ENCODE measurements at regions not wholly inside any gene's neighbourhood (a gene's known extent, or its start where the extent isn't known, plus 50 kb on each side); places are given as distances from the start of the nearest gene placed in this dataset.

DNA sequence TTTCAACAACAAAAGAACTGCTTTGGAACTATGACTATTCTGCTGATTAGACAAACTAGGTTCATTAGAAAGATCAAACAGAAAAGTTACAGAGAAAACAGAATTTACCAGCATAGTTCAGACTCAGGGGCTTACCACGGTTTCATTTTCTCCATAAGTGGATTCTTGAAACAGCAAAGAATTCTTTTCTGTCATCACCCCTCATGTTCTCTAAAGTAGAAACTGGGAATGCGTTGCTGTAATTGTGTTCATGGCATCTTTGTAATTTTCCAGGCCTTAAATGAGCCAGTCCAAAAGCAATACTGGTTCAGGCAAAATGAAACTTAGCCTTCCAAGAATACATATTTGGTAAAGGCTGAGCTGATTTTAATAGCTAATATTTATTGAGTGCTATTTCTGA lies 287.8 kb downstream of the CHL1 start:
- TF ChIP-seq, protein P1, sequence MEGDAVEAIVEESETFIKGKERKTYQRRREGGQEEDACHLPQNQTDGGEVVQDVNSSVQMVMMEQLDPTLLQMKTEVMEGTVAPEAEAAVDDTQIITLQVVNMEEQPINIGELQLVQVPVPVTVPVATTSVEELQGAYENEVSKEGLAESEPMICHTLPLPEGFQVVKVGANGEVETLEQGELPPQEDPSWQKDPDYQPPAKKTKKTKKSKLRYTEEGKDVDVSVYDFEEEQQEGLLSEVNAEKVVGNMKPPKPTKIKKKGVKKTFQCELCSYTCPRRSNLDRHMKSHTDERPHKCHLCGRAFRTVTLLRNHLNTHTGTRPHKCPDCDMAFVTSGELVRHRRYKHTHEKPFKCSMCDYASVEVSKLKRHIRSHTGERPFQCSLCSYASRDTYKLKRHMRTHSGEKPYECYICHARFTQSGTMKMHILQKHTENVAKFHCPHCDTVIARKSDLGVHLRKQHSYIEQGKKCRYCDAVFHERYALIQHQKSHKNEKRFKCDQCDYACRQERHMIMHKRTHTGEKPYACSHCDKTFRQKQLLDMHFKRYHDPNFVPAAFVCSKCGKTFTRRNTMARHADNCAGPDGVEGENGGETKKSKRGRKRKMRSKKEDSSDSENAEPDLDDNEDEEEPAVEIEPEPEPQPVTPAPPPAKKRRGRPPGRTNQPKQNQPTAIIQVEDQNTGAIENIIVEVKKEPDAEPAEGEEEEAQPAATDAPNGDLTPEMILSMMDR (IDR thresholded peaks at IDR 0.05; ENCODE audit: low read depth, low read length) = no peak
- TF ChIP-seq POLR2A (IDR thresholded peaks at IDR 0.05; ENCODE audit: extremely low read depth, insufficient read length) = no peak
- TF ChIP-seq, protein P2, sequence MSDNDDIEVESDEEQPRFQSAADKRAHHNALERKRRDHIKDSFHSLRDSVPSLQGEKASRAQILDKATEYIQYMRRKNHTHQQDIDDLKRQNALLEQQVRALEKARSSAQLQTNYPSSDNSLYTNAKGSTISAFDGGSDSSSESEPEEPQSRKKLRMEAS (IDR thresholded peaks at IDR 0.05; ENCODE audit: low read depth, low read length) = no peak
- no peak for TF ChIP-seq MYC (IDR thresholded peaks at IDR 0.05; ENCODE audit: low read depth, low read length)
